ENCODE measurements at regions not wholly inside any gene's neighbourhood (a gene's known extent, or its start where the extent isn't known, plus 50 kb on each side); places are given as distances from the start of the nearest gene placed in this dataset.
"Not testable (repeated sequence)": the region's sequence is repeated elsewhere in the genome, so short reads cannot be mapped to it uniquely, and the experiment has no call there.

GRCh38 chr12:33596814-33597213 is 157.2 kb upstream of the SYT10 start:
- no peaks in the 10 kb centered on the region for H3K9me3 Mint-ChIP-seq

GRCh38 chr12:33602515-33602914 is 162.9 kb upstream of the SYT10 start:
- Mint-ChIP-seq H3K27ac (no peak overlapping the region), H3K27me3 (no peaks in the 10 kb centered on the region), H3K9me3 (no peaks in the 10 kb centered on the region), H3K36me3 (no peaks in the 10 kb centered on the region), H3K4me1 (ENCODE audit: low read depth) (no peaks in the 10 kb centered on the region), H3K4me3 (no peak overlapping the region)
- intact Hi-C loops (cut with micrococcal nuclease): no loop called here
- ChIA-PET CTCF (no interaction called here), POLR2A (no interaction called here)
- DNase-seq: no peak

More at GRCh38 chr12:33596814-33597213, 157.2 kb upstream of the SYT10 start:
- Mint-ChIP-seq H3K4me1 (ENCODE audit: low read depth) (no peaks in the 10 kb centered on the region), H3K27ac (no peak overlapping the region), H3K36me3 (no peaks in the 10 kb centered on the region), H3K4me3 (no peak overlapping the region), H3K27me3 (no peaks in the 10 kb centered on the region)
- ChIA-PET POLR2A (no interaction called here), CTCF (no interaction called here)
- intact Hi-C loops (cut with micrococcal nuclease): no loop called here
- DNase-seq: no peak

- H3K4me1 Mint-ChIP-seq (ENCODE audit: low read depth): no peaks in the 10 kb centered on the region
- ChIA-PET POLR2A (no interaction called here), CTCF (interaction anchor here (1.3 kb wide), 1 partner anchor 850 kb away, joined by 6 read pairs; the partner anchor contains the start of gene YARS2)
- no peak for DNase-seq
- H3K9me3 Mint-ChIP-seq: no peaks in the 10 kb centered on the region
- no peaks in the 10 kb centered on the region for H3K36me3 Mint-ChIP-seq
- H3K27ac Mint-ChIP-seq: no peak overlapping the region
- H3K27me3 Mint-ChIP-seq: no peaks in the 10 kb centered on the region
- intact Hi-C loops (cut with micrococcal nuclease): no loop called here
- H3K4me3 Mint-ChIP-seq: no peak overlapping the region
Measured at GRCh38 chr12:33605757-33606156, 166.1 kb upstream of the SYT10 start.

GRCh38 chr12:33609910-33610309 is 170.3 kb upstream of the SYT10 start:
- Mint-ChIP-seq H3K9me3 (peaks cover 4% of the 10 kb centered on the region), H3K27me3 (no peaks in the 10 kb centered on the region), H3K27ac (no peak overlapping the region), H3K4me3 (no peak overlapping the region), H3K36me3 (no peaks in the 10 kb centered on the region), H3K4me1 (ENCODE audit: low read depth) (no peaks in the 10 kb centered on the region)
- ChIA-PET CTCF (no interaction called here), POLR2A (no interaction called here)
- intact Hi-C loops (cut with micrococcal nuclease): no loop called here
- no peak for DNase-seq

GRCh38 chr12:33614630-33615029 is 175.0 kb upstream of the SYT10 start:
- no peaks in the 10 kb centered on the region for H3K27me3 Mint-ChIP-seq
- no peak overlapping the region for H3K4me3 Mint-ChIP-seq
- no peak overlapping the region for H3K27ac Mint-ChIP-seq
- DNase-seq: no peak
- ChIA-PET POLR2A (no interaction called here), CTCF (no interaction called here)
- no peaks in the 10 kb centered on the region for H3K4me1 Mint-ChIP-seq (ENCODE audit: low read depth)
- peaks cover 21% of the 10 kb centered on the region for H3K9me3 Mint-ChIP-seq
- intact Hi-C loops (cut with micrococcal nuclease): no loop called here
- H3K36me3 Mint-ChIP-seq: no peaks in the 10 kb centered on the region

- ChIA-PET CTCF (no interaction called here), POLR2A (no interaction called here)
- Mint-ChIP-seq H3K4me3 (no peak overlapping the region), H3K27me3 (no peaks in the 10 kb centered on the region), H3K4me1 (ENCODE audit: low read depth) (no peaks in the 10 kb centered on the region), H3K36me3 (no peaks in the 10 kb centered on the region), H3K9me3 (peaks cover 22% of the 10 kb centered on the region), H3K27ac (no peak overlapping the region)
- intact Hi-C loops (cut with micrococcal nuclease): no loop called here
- DNase-seq: no peak
Measured at GRCh38 chr12:33617218-33617617, 177.6 kb upstream of the SYT10 start.

- Mint-ChIP-seq H3K9me3 (peaks cover 3% of the 10 kb centered on the region), H3K4me1 (ENCODE audit: low read depth) (no peaks in the 10 kb centered on the region), H3K27me3 (no peaks in the 10 kb centered on the region), H3K36me3 (no peaks in the 10 kb centered on the region), H3K4me3 (no peak overlapping the region), H3K27ac (no peak overlapping the region)
- ChIA-PET POLR2A (no interaction called here), CTCF (no interaction called here)
- intact Hi-C loops (cut with micrococcal nuclease): no loop called here
- no peak for DNase-seq
Measured at GRCh38 chr12:33628087-33628486, 188.5 kb upstream of the SYT10 start.

- no peak for DNase-seq
- ChIA-PET POLR2A (no interaction called here), CTCF (no interaction called here)
- no peaks in the 10 kb centered on the region for H3K4me1 Mint-ChIP-seq (ENCODE audit: low read depth)
- intact Hi-C loops (cut with micrococcal nuclease): no loop called here
- peaks cover 8% of the 10 kb centered on the region for H3K9me3 Mint-ChIP-seq
- no peaks in the 10 kb centered on the region for H3K27me3 Mint-ChIP-seq
- H3K36me3 Mint-ChIP-seq: no peaks in the 10 kb centered on the region
- H3K27ac Mint-ChIP-seq: no peak overlapping the region
- no peak overlapping the region for H3K4me3 Mint-ChIP-seq
Measured at GRCh38 chr12:33634544-33634943, 194.9 kb upstream of the SYT10 start.

GRCh38 chr12:33636930-33637329 is 197.3 kb upstream of the SYT10 start:
- H3K27ac Mint-ChIP-seq; intact Hi-C loops (cut with micrococcal nuclease); CTCF ChIA-PET; H3K27me3 Mint-ChIP-seq; DNase-seq; H3K4me3 Mint-ChIP-seq; H3K36me3 Mint-ChIP-seq; POLR2A ChIA-PET; H3K9me3 Mint-ChIP-seq; H3K4me1 Mint-ChIP-seq (ENCODE audit: low read depth): not testable (repeated sequence)

GRCh38 chr12:33639975-33640374 is 200.4 kb upstream of the SYT10 start:
- Mint-ChIP-seq H3K36me3 (no peaks in the 10 kb centered on the region), H3K9me3 (peaks cover 3% of the 10 kb centered on the region), H3K4me1 (ENCODE audit: low read depth) (no peaks in the 10 kb centered on the region), H3K4me3 (no peak overlapping the region), H3K27ac (no peak overlapping the region), H3K27me3 (no peaks in the 10 kb centered on the region)
- no peak for DNase-seq
- intact Hi-C loops (cut with micrococcal nuclease): no loop called here
- ChIA-PET POLR2A (no interaction called here), CTCF (no interaction called here)

GRCh38 chr12:33649992-33650391 is 210.4 kb upstream of the SYT10 start:
- intact Hi-C loops (cut with micrococcal nuclease): no loop called here
- Mint-ChIP-seq H3K27ac (no peak overlapping the region), H3K4me1 (ENCODE audit: low read depth) (no peaks in the 10 kb centered on the region), H3K27me3 (no peaks in the 10 kb centered on the region), H3K36me3 (no peaks in the 10 kb centered on the region), H3K4me3 (no peak overlapping the region), H3K9me3 (peaks cover 11% of the 10 kb centered on the region)
- DNase-seq: no peak
- ChIA-PET CTCF (no interaction called here), POLR2A (no interaction called here)

- no peak overlapping the region for H3K27ac Mint-ChIP-seq
- no peak for DNase-seq
Measured at GRCh38 chr12:33650832-33651231, 211.2 kb upstream of the SYT10 start.

GRCh38 chr12:33653362-33653761 is 213.7 kb upstream of the SYT10 start:
- ChIA-PET POLR2A (no interaction called here), CTCF (no interaction called here)
- no peak overlapping the region for H3K4me3 Mint-ChIP-seq
- no peaks in the 10 kb centered on the region for H3K27me3 Mint-ChIP-seq
- H3K4me1 Mint-ChIP-seq (ENCODE audit: low read depth): no peaks in the 10 kb centered on the region
- H3K27ac Mint-ChIP-seq: no peak overlapping the region
- no peak for DNase-seq
- intact Hi-C loops (cut with micrococcal nuclease): no loop called here
- peaks cover 11% of the 10 kb centered on the region for H3K9me3 Mint-ChIP-seq
- no peaks in the 10 kb centered on the region for H3K36me3 Mint-ChIP-seq

More at GRCh38 chr12:33650832-33651231, 211.2 kb upstream of the SYT10 start:
- no peak overlapping the region for H3K4me3 Mint-ChIP-seq
- H3K4me1 Mint-ChIP-seq (ENCODE audit: low read depth): no peaks in the 10 kb centered on the region
- H3K9me3 Mint-ChIP-seq: peaks cover 11% of the 10 kb centered on the region
- H3K27me3 Mint-ChIP-seq: no peaks in the 10 kb centered on the region
- ChIA-PET CTCF (no interaction called here), POLR2A (no interaction called here)
- no peaks in the 10 kb centered on the region for H3K36me3 Mint-ChIP-seq
- intact Hi-C loops (cut with micrococcal nuclease): no loop called here

GRCh38 chr12:33654313-33654712 is 214.7 kb upstream of the SYT10 start:
- Mint-ChIP-seq H3K27me3 (no peaks in the 10 kb centered on the region), H3K36me3 (no peaks in the 10 kb centered on the region), H3K4me1 (ENCODE audit: low read depth) (no peaks in the 10 kb centered on the region), H3K9me3 (peaks cover 9% of the 10 kb centered on the region), H3K4me3 (no peak overlapping the region), H3K27ac (no peak overlapping the region)
- ChIA-PET POLR2A (no interaction called here), CTCF (no interaction called here)
- DNase-seq: no peak
- intact Hi-C loops (cut with micrococcal nuclease): no loop called here
